ENCODE measurements at regions not wholly inside any gene's neighbourhood (a gene's known extent, or its start where the extent isn't known, plus 50 kb on each side); places are given as distances from the start of the nearest gene placed in this dataset.

DNA sequence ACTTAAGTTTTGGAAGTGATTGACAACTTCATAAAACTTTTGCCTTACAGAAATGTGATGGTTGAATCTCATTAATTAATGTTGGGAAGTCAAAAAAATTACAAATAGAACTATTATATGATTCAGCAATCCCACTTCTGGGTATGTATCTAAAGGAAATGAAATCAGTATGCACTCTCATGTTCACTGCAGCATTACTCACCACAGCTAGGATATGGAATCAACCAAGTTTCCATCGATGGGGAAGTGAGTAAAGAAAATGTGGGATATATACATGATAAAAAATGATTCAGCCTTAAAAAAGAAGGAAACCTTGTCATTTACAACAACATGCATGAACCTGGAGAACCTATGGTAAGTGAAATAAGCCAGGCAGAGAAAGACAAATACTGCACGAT lies 112.4 kb upstream of the WDR75 start:
- TF ChIP-seq CTCF (IDR thresholded peaks at IDR 0.05; ENCODE audit: poor library complexity) (no peak), EZH2 (IDR thresholded peaks at IDR 0.05; ENCODE audit: borderline replicate concordance) (no peak), EZH2phosphoT487 (IDR thresholded peaks at IDR 0.05; ENCODE audit: low read depth, severe bottlenecking, unreplicated experiment) (no peak)
